ENCODE measurements at regions not wholly inside any gene's neighbourhood (a gene's known extent, or its start where the extent isn't known, plus 50 kb on each side); places are given as distances from the start of the nearest gene placed in this dataset.

GRCh38 chr16:85520853-85521521 lies 92.1 kb upstream of the GSE1 start:
- no peak overlapping the region for H3K4me3 Mint-ChIP-seq (ENCODE audit: unreplicated experiment)
- H3K9me3 Mint-ChIP-seq (ENCODE audit: unreplicated experiment) = no peaks in the 10 kb centered on the region
- peaks cover 8% of the 10 kb centered on the region for H3K36me3 Mint-ChIP-seq (ENCODE audit: low read depth, unreplicated experiment)
- H3K4me1 Mint-ChIP-seq (ENCODE audit: unreplicated experiment) = peaks cover 10% of the 10 kb centered on the region
- TF ChIP-seq CTCF (IDR thresholded peaks at IDR 0.05; ENCODE audit: unreplicated experiment) = no peak
- H3K27ac Mint-ChIP-seq (ENCODE audit: unreplicated experiment) = no peak overlapping the region
- DNase-seq (ENCODE audit: low spot score) = no peak
- peaks cover 15% of the 10 kb centered on the region for H3K27me3 Mint-ChIP-seq (ENCODE audit: unreplicated experiment)

- no peak for TF ChIP-seq CTCF (IDR thresholded peaks at IDR 0.05; ENCODE audit: unreplicated experiment)
- Mint-ChIP-seq H3K27ac (ENCODE audit: unreplicated experiment) (no peak overlapping the region), H3K36me3 (ENCODE audit: low read depth, unreplicated experiment) (peaks cover 8% of the 10 kb centered on the region), H3K27me3 (ENCODE audit: unreplicated experiment) (peaks cover 15% of the 10 kb centered on the region), H3K4me1 (ENCODE audit: unreplicated experiment) (peaks cover 10% of the 10 kb centered on the region), H3K9me3 (ENCODE audit: unreplicated experiment) (no peaks in the 10 kb centered on the region), H3K4me3 (ENCODE audit: unreplicated experiment) (no peak overlapping the region)
- DNase-seq (ENCODE audit: low spot score) = no peak
Observed at GRCh38 chr16:85521552-85522307, 91.4 kb upstream of the GSE1 start.

- Mint-ChIP-seq H3K9me3 (ENCODE audit: unreplicated experiment) (no peaks in the 10 kb centered on the region), H3K36me3 (ENCODE audit: low read depth, unreplicated experiment) (peaks cover 8% of the 10 kb centered on the region), H3K27me3 (ENCODE audit: unreplicated experiment) (peaks cover 15% of the 10 kb centered on the region), H3K27ac (ENCODE audit: unreplicated experiment) (peak overlapping the region; percentile 44), H3K4me1 (ENCODE audit: unreplicated experiment) (peaks cover 10% of the 10 kb centered on the region), H3K4me3 (ENCODE audit: unreplicated experiment) (peak overlapping the region; percentile 16)
- no peak for TF ChIP-seq CTCF (IDR thresholded peaks at IDR 0.05; ENCODE audit: unreplicated experiment)
- no peak for DNase-seq (ENCODE audit: low spot score)
Observed at GRCh38 chr16:85522308-85522841, 90.7 kb upstream of the GSE1 start.

GRCh38 chr16:85522842-85523601 lies 90.1 kb upstream of the GSE1 start:
- H3K27me3 Mint-ChIP-seq (ENCODE audit: unreplicated experiment) = peaks cover 17% of the 10 kb centered on the region
- no peak for DNase-seq (ENCODE audit: low spot score)
- H3K9me3 Mint-ChIP-seq (ENCODE audit: unreplicated experiment) = no peaks in the 10 kb centered on the region
- H3K4me1 Mint-ChIP-seq (ENCODE audit: unreplicated experiment) = peaks cover 13% of the 10 kb centered on the region
- peak overlapping the region; percentile 44 for H3K27ac Mint-ChIP-seq (ENCODE audit: unreplicated experiment)
- no peak for TF ChIP-seq CTCF (IDR thresholded peaks at IDR 0.05; ENCODE audit: unreplicated experiment)
- H3K4me3 Mint-ChIP-seq (ENCODE audit: unreplicated experiment) = peak overlapping the region; percentile 16
- H3K36me3 Mint-ChIP-seq (ENCODE audit: low read depth, unreplicated experiment) = peaks cover 8% of the 10 kb centered on the region

All from endothelial cell (in vitro differentiated cells).